ENCODE measurements at regions not wholly inside any gene's neighbourhood (a gene's known extent, or its start where the extent isn't known, plus 50 kb on each side); places are given as distances from the start of the nearest gene placed in this dataset.

DNA sequence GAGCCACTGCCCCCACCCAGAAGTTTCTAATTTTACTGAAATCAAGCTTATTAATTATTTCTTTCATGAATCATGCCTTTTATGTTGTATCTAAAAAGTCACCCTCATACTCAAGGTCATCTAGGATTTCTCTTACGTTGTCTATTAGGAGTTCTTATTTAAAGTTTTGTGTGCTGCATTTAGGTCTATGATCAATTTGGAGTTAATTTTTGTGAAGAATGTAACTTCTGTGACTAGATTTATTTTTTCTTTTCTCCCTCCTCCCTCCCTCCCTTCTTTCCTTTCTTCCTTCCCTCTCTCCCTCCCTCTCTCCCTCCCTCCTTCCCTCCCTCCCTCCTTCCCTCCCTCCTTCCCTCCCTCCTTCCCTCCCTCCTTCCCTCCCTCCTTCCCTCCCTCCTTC is 317.6 kb downstream of the PLA2G4A start:
- TF ChIP-seq ZNF70 (CRISPR knock-in tag; IDR thresholded peaks at IDR 0.05) (no peak), OSR1 (CRISPR knock-in tag; IDR thresholded peaks at IDR 0.05) (no peak), PATZ1 (CRISPR knock-in tag; IDR thresholded peaks at IDR 0.05; ENCODE audit: borderline replicate concordance) (no peak), GLIS3 (CRISPR knock-in tag; IDR thresholded peaks at IDR 0.05) (no peak), ZFP3 (CRISPR knock-in tag; IDR thresholded peaks at IDR 0.05) (no peak)
- TF ChIP-seq, protein P1, sequence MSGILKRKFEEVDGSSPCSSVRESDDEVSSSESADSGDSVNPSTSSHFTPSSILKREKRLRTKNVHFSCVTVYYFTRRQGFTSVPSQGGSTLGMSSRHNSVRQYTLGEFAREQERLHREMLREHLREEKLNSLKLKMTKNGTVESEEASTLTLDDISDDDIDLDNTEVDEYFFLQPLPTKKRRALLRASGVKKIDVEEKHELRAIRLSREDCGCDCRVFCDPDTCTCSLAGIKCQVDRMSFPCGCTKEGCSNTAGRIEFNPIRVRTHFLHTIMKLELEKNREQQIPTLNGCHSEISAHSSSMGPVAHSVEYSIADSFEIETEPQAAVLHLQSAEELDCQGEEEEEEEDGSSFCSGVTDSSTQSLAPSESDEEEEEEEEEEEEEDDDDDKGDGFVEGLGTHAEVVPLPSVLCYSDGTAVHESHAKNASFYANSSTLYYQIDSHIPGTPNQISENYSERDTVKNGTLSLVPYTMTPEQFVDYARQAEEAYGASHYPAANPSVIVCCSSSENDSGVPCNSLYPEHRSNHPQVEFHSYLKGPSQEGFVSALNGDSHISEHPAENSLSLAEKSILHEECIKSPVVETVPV (CRISPR knock-in tag; IDR thresholded peaks at IDR 0.05): no peak

All from SK-N-SH treated with all-trans-retinoic acid at 6 μM for 48 hours (cell line).